Prostate gland (tissue), 2 donors: ENCODE measurements at regions not wholly inside any gene's neighbourhood (a gene's known extent, or its start where the extent isn't known, plus 50 kb on each side); places are given as distances from the start of the nearest gene placed in this dataset.

ENCODE experiments used
- DNase-seq: peaks from one replicate; pipeline ENCODE4 v3.0.0-alpha.2; 2019; ENCODE audit warnings: low spot score
- H3K27ac ChIP-seq, 2 donors: fragments of 200-600 bp; sonication (generic); 2 replicates each; pipeline ENCODE4 v1.5.1; 2017 to 2019
- H3K27me3 ChIP-seq: fragments of 200-600 bp; sonication (generic); replicated peaks from 2 replicates; pipeline ENCODE4 v1.5.1; 2019; ENCODE audit not compliant: insufficient read depth
- H3K36me3 ChIP-seq, 2 donors: fragments of 200-600 bp; sonication (generic); 1 replicate in 1 of 2; 2 replicates in 1 of 2; pipeline versions ENCODE4 v1.5.1 to v1.8.1; 2017 to 2019
- H3K4me1 ChIP-seq: fragments of 200-600 bp; sonication (generic); replicated peaks from 2 replicates; pipeline ENCODE4 v1.5.1; 2019
- H3K4me3 ChIP-seq, 2 donors: fragments of 200-600 bp; sonication (generic); 2 replicates each; pipeline ENCODE4 v1.5.1; 2017 to 2019
- H3K9me3 ChIP-seq: fragments of 200-600 bp; sonication (generic); 2 replicates; pipeline ENCODE4 v1.5.1; 2017
- POLR2A ChIP-seq: fragments of 450-650 bp; IDR thresholded peaks from one replicate; pipeline ENCODE4 v1.6.1; 2016; ENCODE audit warnings: antibody characterized with exemption, mild to moderate bottlenecking
- POLR2AphosphoS5 ChIP-seq: sonication (generic); formaldehyde crosslinking; IDR thresholded peaks from one replicate; pipeline ENCODE4 v1.6.1; 2017; ENCODE audit warnings: antibody characterized with exemption
- WGBS: methylation state at CpG from one replicate; pipeline ENCODE4 v1.1.5; 2018; 5-methylcytosine and 5-hydroxymethylcytosine counted together
- intact Hi-C: fragments of 100-400 bp; cut with DNase I; formaldehyde crosslinking; loops from one replicate; pipeline ENCODE4 v1.14.2; 2022
- TF ChIP-seq, protein P1 (sequence below), 4 experiments: fragments of 200-600 bp in 2 of 4; fragments of 450-650 bp in 2 of 4; sonication (generic) in 2 of 4; IDR thresholded peaks; 1 replicate in 3 of 4; 2 replicates in 1 of 4; pipeline ENCODE4 v1.5.1; 2016 to 2019; ENCODE audit warnings: antibody characterized with exemption in 4 of 4, mild to moderate bottlenecking in 2 of 4, moderate library complexity in 2 of 4

GRCh38 chr4:155491336-155492120 lies 114.8 kb upstream of the MAP9 start:
- no peaks in the 10 kb centered on the region for H3K36me3 ChIP-seq
- no peaks in the 10 kb centered on the region for H3K27me3 ChIP-seq

DNA sequence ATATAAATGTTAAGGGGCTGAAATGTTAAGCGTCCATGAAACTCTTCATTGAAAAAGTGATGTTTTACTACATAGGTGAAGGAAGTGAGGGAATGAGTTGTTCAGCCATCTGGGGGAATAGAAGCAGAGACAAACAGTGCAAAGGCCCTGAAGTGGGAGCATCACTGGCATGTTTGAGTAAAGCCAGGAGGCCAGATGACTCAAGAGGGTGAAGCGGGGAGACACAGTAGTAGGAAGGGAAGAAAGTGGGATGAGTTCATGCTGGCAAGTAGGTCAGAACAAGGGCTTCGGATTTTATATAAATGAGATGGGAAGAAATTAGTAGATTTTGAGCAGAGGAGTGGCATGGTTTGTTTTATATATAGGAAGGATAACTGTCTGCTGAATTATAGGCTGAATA lies 112.5 kb upstream of the MAP9 start:
- WGBS = 90% methylated on average over 3 of the region's 3 CpGs
- Histone ChIP-seq H3K4me1 (no peaks in the 10 kb centered on the region), H3K36me3 (no peaks in the 10 kb centered on the region), H3K4me3 (no peak overlapping the region), H3K9me3 (no peaks in the 10 kb centered on the region), H3K27ac (no peak overlapping the region), H3K27me3 (no peaks in the 10 kb centered on the region)
- intact Hi-C loops = no loop called here
- DNase-seq = no peak
- TF ChIP-seq POLR2A = no peak
- TF ChIP-seq, protein P1, sequence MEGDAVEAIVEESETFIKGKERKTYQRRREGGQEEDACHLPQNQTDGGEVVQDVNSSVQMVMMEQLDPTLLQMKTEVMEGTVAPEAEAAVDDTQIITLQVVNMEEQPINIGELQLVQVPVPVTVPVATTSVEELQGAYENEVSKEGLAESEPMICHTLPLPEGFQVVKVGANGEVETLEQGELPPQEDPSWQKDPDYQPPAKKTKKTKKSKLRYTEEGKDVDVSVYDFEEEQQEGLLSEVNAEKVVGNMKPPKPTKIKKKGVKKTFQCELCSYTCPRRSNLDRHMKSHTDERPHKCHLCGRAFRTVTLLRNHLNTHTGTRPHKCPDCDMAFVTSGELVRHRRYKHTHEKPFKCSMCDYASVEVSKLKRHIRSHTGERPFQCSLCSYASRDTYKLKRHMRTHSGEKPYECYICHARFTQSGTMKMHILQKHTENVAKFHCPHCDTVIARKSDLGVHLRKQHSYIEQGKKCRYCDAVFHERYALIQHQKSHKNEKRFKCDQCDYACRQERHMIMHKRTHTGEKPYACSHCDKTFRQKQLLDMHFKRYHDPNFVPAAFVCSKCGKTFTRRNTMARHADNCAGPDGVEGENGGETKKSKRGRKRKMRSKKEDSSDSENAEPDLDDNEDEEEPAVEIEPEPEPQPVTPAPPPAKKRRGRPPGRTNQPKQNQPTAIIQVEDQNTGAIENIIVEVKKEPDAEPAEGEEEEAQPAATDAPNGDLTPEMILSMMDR (IDR thresholded peaks at IDR 0.05) = no peak
- no peak for TF ChIP-seq POLR2AphosphoS5

More at GRCh38 chr4:155491336-155492120, 114.8 kb upstream of the MAP9 start:
- Histone ChIP-seq H3K9me3 (no peaks in the 10 kb centered on the region), H3K4me1 (no peaks in the 10 kb centered on the region), H3K4me3 (no peak overlapping the region), H3K27ac (no peak overlapping the region)
- TF ChIP-seq, protein P1 (IDR thresholded peaks at IDR 0.05) = no peak
- no peak for TF ChIP-seq POLR2A
- no peak for TF ChIP-seq POLR2AphosphoS5
- 66% methylated on average over 4 of the region's 4 CpGs for WGBS
- intact Hi-C loops = no loop called here
- DNase-seq = no peak

- no peak for DNase-seq
- no peak for TF ChIP-seq POLR2A
- TF ChIP-seq POLR2AphosphoS5 = no peak
- TF ChIP-seq, protein P1 (IDR thresholded peaks at IDR 0.05) = no peak
- no peak overlapping the region for H3K4me3 ChIP-seq
- WGBS = 80% methylated on average over 2 of the region's 2 CpGs
- no peak overlapping the region for H3K27ac ChIP-seq
- no peaks in the 10 kb centered on the region for H3K36me3 ChIP-seq
- H3K9me3 ChIP-seq = no peaks in the 10 kb centered on the region
- no peaks in the 10 kb centered on the region for H3K4me1 ChIP-seq
- no peaks in the 10 kb centered on the region for H3K27me3 ChIP-seq
- intact Hi-C loops = no loop called here
Observed at GRCh38 chr4:155488691-155489090, 111.9 kb upstream of the MAP9 start.

DNA sequence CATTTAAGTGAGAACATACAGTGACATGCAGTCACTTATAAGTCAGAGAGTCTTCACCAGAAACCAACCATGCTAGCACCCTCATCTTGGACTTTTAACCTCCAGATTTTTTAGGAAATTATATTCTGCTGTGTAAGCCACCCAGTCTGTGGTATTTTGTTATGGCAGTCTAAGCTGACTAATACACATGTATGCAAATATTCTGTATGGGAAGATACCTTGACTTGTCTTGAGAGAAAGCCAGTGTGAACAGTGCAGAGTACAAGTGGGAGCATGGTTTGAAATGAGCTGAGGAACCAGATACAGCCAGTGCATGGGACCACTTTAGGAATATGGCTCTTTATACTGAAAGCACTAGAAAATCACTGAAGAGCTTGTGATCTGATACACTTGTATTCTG lies 110.4 kb upstream of the MAP9 start:
- Histone ChIP-seq H3K27me3 (no peaks in the 10 kb centered on the region), H3K9me3 (no peaks in the 10 kb centered on the region), H3K4me1 (no peaks in the 10 kb centered on the region), H3K27ac (no peak overlapping the region), H3K36me3 (no peaks in the 10 kb centered on the region), H3K4me3 (no peak overlapping the region)
- intact Hi-C loops = no loop called here
- DNase-seq = no peak
- no peak for TF ChIP-seq POLR2AphosphoS5
- TF ChIP-seq, protein P1 (IDR thresholded peaks at IDR 0.05) = no peak
- TF ChIP-seq POLR2A = no peak

- Histone ChIP-seq H3K27ac (no peak overlapping the region), H3K9me3 (no peaks in the 10 kb centered on the region), H3K27me3 (no peaks in the 10 kb centered on the region), H3K36me3 (no peaks in the 10 kb centered on the region), H3K4me1 (no peaks in the 10 kb centered on the region), H3K4me3 (no peak overlapping the region)
- intact Hi-C loops = no loop called here
- 96% methylated on average over 4 of the region's 4 CpGs for WGBS
- no peak for DNase-seq
- TF ChIP-seq POLR2A = no peak
Observed at GRCh38 chr4:155481150-155481549, 104.4 kb upstream of the MAP9 start.
